ENCODE measurements at regions not wholly inside any gene's neighbourhood (a gene's known extent, or its start where the extent isn't known, plus 50 kb on each side); places are given as distances from the start of the nearest gene placed in this dataset.

DNA sequence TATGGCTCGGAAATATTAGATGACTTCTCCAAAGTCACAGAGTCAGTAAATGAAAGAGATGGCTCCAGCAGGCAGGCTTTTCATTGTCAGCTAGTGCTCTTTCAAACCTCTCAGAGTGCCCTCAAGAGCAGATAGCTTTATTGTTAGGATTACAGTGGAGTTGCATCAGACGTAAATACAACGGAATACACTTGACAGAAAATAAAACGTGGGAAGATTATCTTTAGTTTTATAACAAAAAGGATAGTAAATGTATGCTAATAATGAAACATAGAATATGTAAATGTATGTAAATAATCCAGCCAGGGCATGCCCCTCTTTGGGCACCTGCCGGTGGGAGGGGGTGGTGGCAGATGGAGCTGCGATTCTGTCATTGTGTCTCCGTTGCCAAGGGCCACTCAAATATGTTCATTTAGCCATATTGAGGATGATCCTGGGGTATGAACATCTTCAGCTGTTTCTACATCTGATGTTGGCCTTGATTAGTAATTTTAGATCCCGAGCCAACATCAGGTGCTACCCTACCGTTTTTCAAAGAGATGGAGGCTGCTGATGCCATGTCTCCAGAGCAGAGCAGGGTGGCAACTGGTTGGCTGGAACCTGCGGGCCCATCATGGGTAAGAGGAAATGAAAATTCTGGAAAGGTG is 358.3 kb upstream of the SULF2 start:
- CTCF ChIA-PET, result interaction anchor here (0.5 to 1.1 kb wide), 2 partner anchors 13 to 79 kb away, joined by 3 to 6 read pairs; no protein-coding TSS in a partner anchor
- no peak overlapping the region for H3K4me3 Mint-ChIP-seq (ENCODE audit: low read depth, unreplicated experiment)
- BruUV-seq (replicated peaks), result no TSS peak
- H3K9me3 Mint-ChIP-seq (ENCODE audit: low read depth, unreplicated experiment), result no peaks in the 10 kb centered on the region
- H3K4me1 Mint-ChIP-seq (ENCODE audit: low read depth, unreplicated experiment), result peaks cover 9% of the 10 kb centered on the region
- H3K27me3 Mint-ChIP-seq (ENCODE audit: unreplicated experiment), result peaks cover 52% of the 10 kb centered on the region
- TF ChIP-seq, protein P1, sequence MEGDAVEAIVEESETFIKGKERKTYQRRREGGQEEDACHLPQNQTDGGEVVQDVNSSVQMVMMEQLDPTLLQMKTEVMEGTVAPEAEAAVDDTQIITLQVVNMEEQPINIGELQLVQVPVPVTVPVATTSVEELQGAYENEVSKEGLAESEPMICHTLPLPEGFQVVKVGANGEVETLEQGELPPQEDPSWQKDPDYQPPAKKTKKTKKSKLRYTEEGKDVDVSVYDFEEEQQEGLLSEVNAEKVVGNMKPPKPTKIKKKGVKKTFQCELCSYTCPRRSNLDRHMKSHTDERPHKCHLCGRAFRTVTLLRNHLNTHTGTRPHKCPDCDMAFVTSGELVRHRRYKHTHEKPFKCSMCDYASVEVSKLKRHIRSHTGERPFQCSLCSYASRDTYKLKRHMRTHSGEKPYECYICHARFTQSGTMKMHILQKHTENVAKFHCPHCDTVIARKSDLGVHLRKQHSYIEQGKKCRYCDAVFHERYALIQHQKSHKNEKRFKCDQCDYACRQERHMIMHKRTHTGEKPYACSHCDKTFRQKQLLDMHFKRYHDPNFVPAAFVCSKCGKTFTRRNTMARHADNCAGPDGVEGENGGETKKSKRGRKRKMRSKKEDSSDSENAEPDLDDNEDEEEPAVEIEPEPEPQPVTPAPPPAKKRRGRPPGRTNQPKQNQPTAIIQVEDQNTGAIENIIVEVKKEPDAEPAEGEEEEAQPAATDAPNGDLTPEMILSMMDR (IDR thresholded peaks at IDR 0.05; ENCODE audit: unreplicated experiment), result no peak
- DNase-seq, result no peak
- intact Hi-C loops (cut with micrococcal nuclease; ENCODE audit: unreplicated experiment), result no loop called here
- no peaks in the 10 kb centered on the region for H3K36me3 Mint-ChIP-seq (ENCODE audit: insufficient read depth, unreplicated experiment)
- H3K27ac Mint-ChIP-seq (ENCODE audit: unreplicated experiment), result no peak overlapping the region

DNA sequence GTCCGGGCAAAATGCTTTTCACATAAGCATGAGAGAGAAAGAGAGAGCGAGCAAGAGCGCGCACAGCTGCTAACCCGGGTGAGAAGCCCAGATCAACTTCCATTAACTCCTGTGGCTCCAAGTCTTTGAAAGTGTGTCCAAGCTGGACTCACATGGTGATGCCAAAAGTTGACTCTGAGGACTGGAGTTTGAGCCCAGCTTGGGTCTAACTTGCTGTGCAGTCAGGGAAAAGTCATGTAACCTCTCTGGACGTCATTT is 357.2 kb upstream of the SULF2 start:
- CTCF ChIA-PET, result interaction anchor here (1.2 kb wide), 1 partner anchor 8 kb away, joined by 3 read pairs; no protein-coding TSS in a partner anchor
- peaks cover 58% of the 10 kb centered on the region for H3K27me3 Mint-ChIP-seq (ENCODE audit: unreplicated experiment)
- no peak for DNase-seq
- peaks cover 9% of the 10 kb centered on the region for H3K4me1 Mint-ChIP-seq (ENCODE audit: low read depth, unreplicated experiment)
- no TSS peak for BruUV-seq (replicated peaks)
- H3K36me3 Mint-ChIP-seq (ENCODE audit: insufficient read depth, unreplicated experiment), result no peaks in the 10 kb centered on the region
- intact Hi-C loops (cut with micrococcal nuclease; ENCODE audit: unreplicated experiment), result no loop called here
- no peaks in the 10 kb centered on the region for H3K9me3 Mint-ChIP-seq (ENCODE audit: low read depth, unreplicated experiment)
- no peak overlapping the region for H3K4me3 Mint-ChIP-seq (ENCODE audit: low read depth, unreplicated experiment)
- TF ChIP-seq, protein P1 (IDR thresholded peaks at IDR 0.05; ENCODE audit: unreplicated experiment), result no peak
- no peak overlapping the region for H3K27ac Mint-ChIP-seq (ENCODE audit: unreplicated experiment)

DNA sequence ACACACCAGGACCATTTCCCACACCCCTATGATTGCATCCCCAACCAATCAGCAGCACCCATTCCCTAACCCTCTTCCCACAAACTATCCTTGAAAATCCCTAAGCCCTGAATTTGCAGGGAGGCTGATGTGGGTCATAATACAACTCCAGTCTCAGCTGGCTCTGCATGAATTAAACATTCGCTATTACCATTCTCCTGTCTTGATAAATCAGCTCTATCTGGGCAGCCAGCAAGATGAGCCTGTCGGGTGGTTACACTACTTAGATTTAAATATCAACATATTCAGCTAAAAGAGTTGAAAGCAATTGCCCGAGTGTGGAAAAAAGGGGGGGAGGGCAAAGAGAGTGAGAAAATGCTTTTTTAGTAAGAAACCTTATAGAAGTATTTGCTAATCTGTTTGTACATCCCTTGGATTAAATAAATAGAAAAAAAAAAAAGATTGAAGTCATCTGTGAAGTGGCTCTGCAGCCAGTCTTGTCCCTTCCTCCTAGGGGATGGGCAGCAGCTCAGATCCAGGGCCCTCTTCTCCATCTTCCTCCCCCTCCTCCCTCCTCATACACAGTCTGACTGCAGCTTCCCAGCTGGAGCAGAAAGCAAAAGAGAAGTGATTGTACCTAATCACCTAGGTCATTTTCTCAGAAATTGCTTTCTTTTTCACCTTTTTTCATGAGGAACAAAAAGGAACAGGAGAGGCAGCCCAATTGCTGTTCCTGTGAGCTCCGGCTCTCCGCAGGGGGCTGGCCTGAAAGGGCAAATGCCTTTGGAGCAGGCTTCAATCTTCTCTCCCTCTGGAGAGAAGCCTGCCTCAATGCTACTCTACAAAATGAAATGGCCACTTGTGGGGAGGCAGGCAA is 356.6 kb upstream of the SULF2 start:
- BruUV-seq (replicated peaks), result no TSS peak
- CTCF ChIA-PET, result interaction anchor here (1.2 kb wide), 1 partner anchor 8 kb away, joined by 3 read pairs; no protein-coding TSS in a partner anchor
- Mint-ChIP-seq H3K9me3 (ENCODE audit: low read depth, unreplicated experiment) (no peaks in the 10 kb centered on the region), H3K4me3 (ENCODE audit: low read depth, unreplicated experiment) (no peak overlapping the region), H3K4me1 (ENCODE audit: low read depth, unreplicated experiment) (peaks cover 9% of the 10 kb centered on the region), H3K27ac (ENCODE audit: unreplicated experiment) (no peak overlapping the region), H3K27me3 (ENCODE audit: unreplicated experiment) (peaks cover 58% of the 10 kb centered on the region), H3K36me3 (ENCODE audit: insufficient read depth, unreplicated experiment) (no peaks in the 10 kb centered on the region)
- TF ChIP-seq, protein P1 (IDR thresholded peaks at IDR 0.05; ENCODE audit: unreplicated experiment), result no peak
- DNase-seq, result no peak
- intact Hi-C loops (cut with micrococcal nuclease; ENCODE audit: unreplicated experiment), result no loop called here

DNA sequence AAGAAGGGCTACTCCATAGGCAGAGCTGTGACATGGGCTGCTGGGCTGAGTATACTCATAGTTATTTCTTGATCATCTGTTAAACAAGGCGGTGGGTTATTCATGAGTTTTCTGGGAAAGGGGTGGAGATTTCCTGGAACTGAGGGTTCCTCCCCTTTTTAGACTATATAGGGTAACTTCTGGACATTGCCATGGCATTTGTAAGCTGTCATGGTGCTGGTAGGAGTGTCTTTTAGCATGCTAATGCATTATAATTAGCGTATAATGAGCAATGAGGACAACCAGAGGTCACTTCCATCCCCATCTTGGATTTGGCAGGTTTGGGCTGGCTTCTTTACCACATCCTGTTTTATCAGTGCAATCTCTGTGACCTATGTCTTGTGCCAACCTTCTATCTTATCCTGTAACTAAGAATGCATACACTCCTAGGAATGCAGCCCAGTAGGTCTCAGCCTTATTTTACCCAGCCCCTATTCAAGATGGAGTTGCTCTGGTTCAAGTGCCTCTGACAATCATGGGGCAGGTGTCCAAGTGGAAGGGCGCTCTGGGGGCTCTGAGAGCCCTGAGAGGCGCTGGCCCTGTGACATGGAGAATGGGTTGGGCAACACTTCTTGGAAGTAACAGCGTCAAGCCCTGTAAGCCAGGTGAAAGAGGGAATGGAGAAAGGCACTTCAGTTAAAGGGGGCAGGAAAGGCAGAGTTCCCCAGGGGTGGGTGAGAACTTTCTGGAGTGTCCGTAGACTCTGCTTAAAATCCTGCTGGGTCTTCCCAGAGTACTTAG is 354.2 kb upstream of the SULF2 start:
- CTCF ChIA-PET, result no interaction called here
- H3K27me3 Mint-ChIP-seq (ENCODE audit: unreplicated experiment), result peaks cover 58% of the 10 kb centered on the region

More for the DNA sequence above, 354.2 kb upstream of the SULF2 start:
- Mint-ChIP-seq H3K4me3 (ENCODE audit: low read depth, unreplicated experiment) (no peak overlapping the region), H3K9me3 (ENCODE audit: low read depth, unreplicated experiment) (no peaks in the 10 kb centered on the region), H3K4me1 (ENCODE audit: low read depth, unreplicated experiment) (peaks cover 9% of the 10 kb centered on the region), H3K27ac (ENCODE audit: unreplicated experiment) (no peak overlapping the region), H3K36me3 (ENCODE audit: insufficient read depth, unreplicated experiment) (no peaks in the 10 kb centered on the region)
- TF ChIP-seq, protein P1 (IDR thresholded peaks at IDR 0.05; ENCODE audit: unreplicated experiment), result no peak
- no TSS peak for BruUV-seq (replicated peaks)
- DNase-seq, result no peak
- intact Hi-C loops (cut with micrococcal nuclease; ENCODE audit: unreplicated experiment), result no loop called here
